B cell (primary cell): ENCODE measurements at regions not wholly inside any gene's neighbourhood (a gene's known extent, or its start where the extent isn't known, plus 50 kb on each side); places are given as distances from the start of the nearest gene placed in this dataset.

Experiments
- ATAC-seq: fragments of 200-7000 bp; cut with Tn5 transposase; one replicate; pipeline ENCODE4 v1.10.0; 2021; ENCODE audit warnings: low read depth, mild to moderate bottlenecking, moderate number of reproducible peaks, moderate library complexity
- CTCF ChIA-PET: fragments of 350-600 bp; sonication (Branson Sonifier 250); formaldehyde crosslinking; loops from one replicate; lab custom pipeline; 2021; ENCODE audit warnings: antibody characterized with exemption, inconsistent platforms; lab: Charles Lee
- POLR2A ChIA-PET: fragments of 350-600 bp; sonication (Branson Sonifier 250); formaldehyde crosslinking; loops from one replicate; lab custom pipeline; 2021; ENCODE audit warnings: antibody characterized with exemption; lab: Charles Lee
- DNase-seq: peaks from one replicate; pipeline ENCODE4 v3.0.0; 2013
- H2AFZ ChIP-seq: 2 replicates; pipeline ENCODE4 v1.6.1; 2012; ENCODE audit warnings: mild to moderate bottlenecking, low read depth, low read length; ENCODE audit not compliant: insufficient read depth, poor library complexity, severe bottlenecking
- H3K27ac ChIP-seq, 2 donors: 1 replicate in 1 of 2; 2 replicates in 1 of 2; pipeline ENCODE4 v1.5.1; 2012 to 2013; ENCODE audit warnings: low read length in 2 of 2, mild to moderate bottlenecking in 2 of 2, moderate library complexity in 1 of 2
- H3K27me3 ChIP-seq, 4 experiments: fragments of 200-600 bp in 1 of 4; sonication (generic) in 1 of 4; replicated peaks in 1 of 4; 1 replicate in 2 of 4; 2 replicates in 2 of 4; pipeline versions ENCODE4 v1.6.1 to v1.7.0; 2013 to 2016; ENCODE audit warnings: low read length in 3 of 4, mild to moderate bottlenecking in 2 of 4, mixed read lengths in 1 of 4, moderate library complexity in 1 of 4; ENCODE audit not compliant: insufficient read depth in 4 of 4, control insufficient read depth in 3 of 4; ENCODE audit errors: control extremely low read depth in 1 of 4
- H3K36me3 ChIP-seq, 2 experiments: replicated peaks in 1 of 2; 1 replicate in 1 of 2; 2 replicates in 1 of 2; pipeline versions ENCODE4 v1.6.1 to v1.7.1; 2013; ENCODE audit warnings: low read length in 1 of 2; ENCODE audit not compliant: insufficient read depth in 2 of 2, control insufficient read depth in 1 of 2; ENCODE audit errors: control extremely low read depth in 1 of 2, extremely low read depth in 1 of 2
- H3K4me1 ChIP-seq, 2 donors: fragments of 200-600 bp in 1 of 2; sonication (generic) in 1 of 2; 1 replicate in 1 of 2; 2 replicates in 1 of 2; pipeline versions ENCODE4 v1.5.1 to v1.6.1; 2013 to 2017; ENCODE audit warnings: low read length in 2 of 2; ENCODE audit not compliant: control insufficient read depth in 2 of 2, insufficient read depth in 2 of 2
- H3K4me2 ChIP-seq: replicated peaks from 2 replicates; pipeline ENCODE3; 2012; ENCODE audit warnings: mild to moderate bottlenecking, low read depth, low read length; ENCODE audit not compliant: poor library complexity, severe bottlenecking
- H3K4me3 ChIP-seq, 5 experiments: fragments of 200-600 bp in 1 of 5; sonication (generic) in 1 of 5; 1 replicate in 3 of 5; 2 replicates in 2 of 5; pipeline versions ENCODE4 v1.5.1 to v1.7.0; 2011 to 2016; ENCODE audit warnings: low read length in 4 of 5, mild to moderate bottlenecking in 4 of 5, low read depth in 2 of 5, control low read depth in 1 of 5, moderate library complexity in 1 of 5; ENCODE audit not compliant: insufficient read depth in 1 of 5; ENCODE audit errors: control extremely low read depth in 1 of 5, extremely low read depth in 1 of 5
- H3K79me2 ChIP-seq: fragments of 200-600 bp; sonication (generic); one replicate; pipeline ENCODE4 v1.6.0; 2016; ENCODE audit warnings: low read length; ENCODE audit not compliant: control insufficient read depth, insufficient read depth
- H3K9ac ChIP-seq: fragments of 200-600 bp; sonication (generic); 2 replicates; pipeline ENCODE4 v1.6.1; 2017; ENCODE audit warnings: mild to moderate bottlenecking, low read length, moderate library complexity
- H3K9me3 ChIP-seq, 3 donors: one replicate each; pipeline versions ENCODE4 v1.6.1 to v1.7.1; 2013; ENCODE audit warnings: low read length in 2 of 3; ENCODE audit not compliant: control insufficient read depth in 2 of 3, insufficient read depth in 1 of 3; ENCODE audit errors: control extremely low read depth in 1 of 3
- H4K20me1 ChIP-seq: 2 replicates; pipeline ENCODE4 v1.6.0; 2012; ENCODE audit warnings: mild to moderate bottlenecking, low read length; ENCODE audit not compliant: insufficient read depth, control insufficient read depth, poor library complexity, severe bottlenecking
- H3K27ac Mint-ChIP-seq: one replicate; pipeline ENCODE4 v1.8.0; 2021; ENCODE audit warnings: mixed read lengths
- H3K27me3 Mint-ChIP-seq: one replicate; pipeline ENCODE4 v1.8.0; 2021; ENCODE audit warnings: mixed read lengths
- H3K4me1 Mint-ChIP-seq: one replicate; pipeline ENCODE4 v1.8.0; 2021; ENCODE audit warnings: mixed read lengths
- H3K4me3 Mint-ChIP-seq: one replicate; pipeline ENCODE4 v1.8.0; 2021; ENCODE audit warnings: mixed read lengths
- H3K9me3 Mint-ChIP-seq: one replicate; pipeline ENCODE4 v1.8.0; 2022; ENCODE audit warnings: mixed read lengths; ENCODE audit not compliant: insufficient read depth
- EZH2 ChIP-seq: IDR thresholded peaks from 2 replicates; pipeline ENCODE4 v1.6.1; 2012; ENCODE audit warnings: borderline replicate concordance, low read depth, mild to moderate bottlenecking, moderate library complexity, low read length; ENCODE audit not compliant: insufficient read depth, poor library complexity, severe bottlenecking
- WGBS: methylation state at CpG from one replicate; pipeline ENCODE4 v1.1.5; 2013; ENCODE audit warnings: missing lambda C conversion rate; ENCODE audit not compliant: insufficient coverage; 5-methylcytosine and 5-hydroxymethylcytosine counted together
- intact Hi-C: fragments of 100-400 bp; cut with micrococcal nuclease; formaldehyde crosslinking; loops from one replicate; pipeline ENCODE4 v1.10.0; 2022
- TF ChIP-seq, protein P1 (sequence below): fragments of 200-600 bp; IDR thresholded peaks from one replicate; pipeline ENCODE4 v1.8.0; 2022; ENCODE audit warnings: antibody characterized with exemption, mild to moderate bottlenecking

DNA sequence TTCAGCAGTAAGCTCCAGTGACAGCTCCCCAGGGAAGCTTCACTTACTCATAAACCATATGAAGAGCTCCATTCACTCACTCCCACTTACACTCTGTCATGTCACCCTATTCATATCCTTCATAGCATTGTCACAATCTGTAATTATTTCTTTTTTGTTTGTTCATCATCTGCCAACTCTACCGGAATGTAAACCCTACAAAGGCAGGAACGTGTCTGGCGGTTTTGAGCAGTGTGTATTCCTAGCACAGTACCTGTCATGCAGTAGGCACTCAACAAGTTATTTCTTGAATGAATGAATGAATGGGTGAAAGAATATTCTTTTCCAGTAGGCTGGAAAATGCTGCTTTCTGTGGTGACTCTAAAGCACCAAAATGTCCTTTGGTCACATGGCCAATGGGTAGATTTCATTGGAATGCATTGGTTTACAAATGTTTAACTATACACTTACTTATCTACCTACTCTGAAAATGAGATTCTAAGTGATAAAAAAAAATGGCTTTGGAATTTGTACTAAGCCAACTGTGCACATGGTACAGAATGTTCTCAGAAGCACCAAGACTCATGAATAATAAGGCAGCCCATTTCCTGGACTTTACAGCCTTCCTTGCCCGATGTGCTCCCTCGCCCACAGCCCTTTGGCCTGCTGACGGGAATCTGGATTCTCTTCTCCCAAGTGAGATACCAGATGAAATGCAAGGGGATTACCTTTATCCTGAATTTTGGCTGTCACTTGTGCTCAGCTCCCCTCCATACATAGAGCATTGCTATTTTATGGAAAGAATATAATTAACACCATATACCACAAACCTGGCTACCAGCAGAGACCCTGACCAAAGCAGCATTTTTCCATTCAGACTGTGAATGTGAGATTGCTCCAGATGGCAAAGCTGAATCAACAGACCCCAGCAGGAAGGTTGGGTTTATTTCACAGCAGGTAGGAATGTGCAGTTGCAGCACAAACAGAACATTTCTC, 273.3 kb downstream of the ALDH8A1 start:
- Mint-ChIP-seq H3K4me3 (no peak overlapping the region), H3K9me3 (no peaks in the 10 kb centered on the region), H3K4me1 (no peaks in the 10 kb centered on the region), H3K27ac (no peak overlapping the region), H3K27me3 (no peaks in the 10 kb centered on the region)
- H3K27me3 ChIP-seq, result no peaks in the 10 kb centered on the region
- H3K9me3 ChIP-seq, result no peaks in the 10 kb centered on the region
- no peak overlapping the region for H3K4me3 ChIP-seq
- no peaks in the 10 kb centered on the region for H3K4me1 ChIP-seq
- no peak overlapping the region for H3K9ac ChIP-seq
- H4K20me1 ChIP-seq, result no peaks in the 10 kb centered on the region
- H3K4me2 ChIP-seq, result no peak overlapping the region
- no peak overlapping the region for H3K27ac ChIP-seq
- CTCF ChIA-PET, result interaction anchor here (0.8 kb wide), 1 partner anchor 9 kb away, joined by 3 read pairs; no protein-coding TSS in a partner anchor
- ATAC-seq (no peak), DNase-seq (no peak)
- no peaks in the 10 kb centered on the region for H3K36me3 ChIP-seq
- H3K79me2 ChIP-seq, result no peaks in the 10 kb centered on the region
- intact Hi-C loops, result no loop called here
- POLR2A ChIA-PET, result no interaction called here
- H2AFZ ChIP-seq, result no peak overlapping the region
- 97% methylated on average over 5 of the region's 6 CpGs for WGBS
- TF ChIP-seq, protein P1, sequence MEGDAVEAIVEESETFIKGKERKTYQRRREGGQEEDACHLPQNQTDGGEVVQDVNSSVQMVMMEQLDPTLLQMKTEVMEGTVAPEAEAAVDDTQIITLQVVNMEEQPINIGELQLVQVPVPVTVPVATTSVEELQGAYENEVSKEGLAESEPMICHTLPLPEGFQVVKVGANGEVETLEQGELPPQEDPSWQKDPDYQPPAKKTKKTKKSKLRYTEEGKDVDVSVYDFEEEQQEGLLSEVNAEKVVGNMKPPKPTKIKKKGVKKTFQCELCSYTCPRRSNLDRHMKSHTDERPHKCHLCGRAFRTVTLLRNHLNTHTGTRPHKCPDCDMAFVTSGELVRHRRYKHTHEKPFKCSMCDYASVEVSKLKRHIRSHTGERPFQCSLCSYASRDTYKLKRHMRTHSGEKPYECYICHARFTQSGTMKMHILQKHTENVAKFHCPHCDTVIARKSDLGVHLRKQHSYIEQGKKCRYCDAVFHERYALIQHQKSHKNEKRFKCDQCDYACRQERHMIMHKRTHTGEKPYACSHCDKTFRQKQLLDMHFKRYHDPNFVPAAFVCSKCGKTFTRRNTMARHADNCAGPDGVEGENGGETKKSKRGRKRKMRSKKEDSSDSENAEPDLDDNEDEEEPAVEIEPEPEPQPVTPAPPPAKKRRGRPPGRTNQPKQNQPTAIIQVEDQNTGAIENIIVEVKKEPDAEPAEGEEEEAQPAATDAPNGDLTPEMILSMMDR, result no peak
- TF ChIP-seq EZH2, result no peak
